Right forelimb (tissue), 1 donor: ENCODE measurements at regions not wholly inside any gene's neighbourhood (a gene's known extent, or its start where the extent isn't known, plus 50 kb on each side); places are given as distances from the start of the nearest gene placed in this dataset.
A peak's percentile ranks its signal among the peaks of the same experiment; 100 is the strongest.
"Not testable (repeated sequence)": the region's sequence is repeated elsewhere in the genome, so short reads cannot be mapped to it uniquely, and the experiment has no call there.

Experiments used
- DNase-seq: peaks from one replicate; pipeline ENCODE4 v3.0.0-alpha.2; 2018

DNA sequence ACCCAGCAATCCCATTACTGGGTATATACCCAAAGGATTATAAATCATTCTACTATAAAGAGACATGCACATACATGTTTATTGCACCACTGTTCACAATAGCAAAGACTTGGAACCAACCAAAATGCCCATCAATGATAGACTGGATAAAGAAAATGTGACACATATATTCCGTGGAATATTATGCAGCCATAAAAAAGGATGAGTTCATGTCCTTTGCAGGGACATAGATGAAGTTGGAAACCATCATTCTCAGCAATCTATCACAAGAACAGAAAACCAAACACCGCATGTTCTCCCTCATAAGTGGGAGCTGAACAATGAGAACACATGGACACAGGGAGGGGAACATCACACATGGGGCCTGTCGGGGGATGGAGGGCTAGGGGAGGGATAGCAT, 113.2 kb upstream of the PRSS1 start:
- DNase-seq: not testable (repeated sequence)

DNA sequence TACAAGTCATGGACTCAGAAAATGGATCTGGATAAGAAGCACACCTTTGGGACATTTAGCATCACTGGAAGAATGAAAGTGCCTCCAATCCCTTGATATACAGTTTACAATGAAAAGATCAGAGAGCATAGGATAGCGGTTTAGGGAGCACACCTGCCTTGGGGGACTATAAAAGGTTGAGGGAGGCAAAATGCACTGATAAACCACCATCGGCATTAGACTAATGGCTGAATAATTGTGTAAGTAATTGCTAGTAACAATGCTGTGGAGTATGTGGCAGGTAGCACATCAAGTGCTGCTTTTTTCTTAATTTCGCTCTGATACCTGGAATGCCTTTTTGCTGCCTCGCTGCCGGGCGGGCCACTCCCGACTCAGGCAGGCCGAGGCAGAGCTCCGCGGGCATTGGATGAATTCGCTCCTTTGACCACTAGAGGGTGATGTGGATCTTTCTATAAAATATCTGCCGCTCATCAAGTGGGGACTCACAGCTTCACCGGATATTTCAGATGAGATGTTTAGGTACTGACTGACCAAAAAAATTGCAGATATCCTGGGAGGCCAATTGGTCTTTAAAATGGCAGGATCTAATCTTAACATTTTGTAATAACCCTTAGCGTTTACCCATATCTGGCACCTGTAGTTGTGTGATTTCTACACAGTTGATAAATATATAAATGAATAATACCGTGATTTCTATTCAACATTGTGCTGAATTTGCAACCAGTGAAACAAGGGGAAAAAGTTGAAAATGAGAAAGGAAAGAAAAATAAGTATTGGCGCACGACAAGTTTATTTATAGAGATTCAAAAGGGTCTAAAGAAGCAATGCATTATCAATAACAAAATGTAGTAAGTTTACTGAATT, 116.8 kb upstream of the PRSS1 start:
- peak; percentile 55 for DNase-seq

DNA sequence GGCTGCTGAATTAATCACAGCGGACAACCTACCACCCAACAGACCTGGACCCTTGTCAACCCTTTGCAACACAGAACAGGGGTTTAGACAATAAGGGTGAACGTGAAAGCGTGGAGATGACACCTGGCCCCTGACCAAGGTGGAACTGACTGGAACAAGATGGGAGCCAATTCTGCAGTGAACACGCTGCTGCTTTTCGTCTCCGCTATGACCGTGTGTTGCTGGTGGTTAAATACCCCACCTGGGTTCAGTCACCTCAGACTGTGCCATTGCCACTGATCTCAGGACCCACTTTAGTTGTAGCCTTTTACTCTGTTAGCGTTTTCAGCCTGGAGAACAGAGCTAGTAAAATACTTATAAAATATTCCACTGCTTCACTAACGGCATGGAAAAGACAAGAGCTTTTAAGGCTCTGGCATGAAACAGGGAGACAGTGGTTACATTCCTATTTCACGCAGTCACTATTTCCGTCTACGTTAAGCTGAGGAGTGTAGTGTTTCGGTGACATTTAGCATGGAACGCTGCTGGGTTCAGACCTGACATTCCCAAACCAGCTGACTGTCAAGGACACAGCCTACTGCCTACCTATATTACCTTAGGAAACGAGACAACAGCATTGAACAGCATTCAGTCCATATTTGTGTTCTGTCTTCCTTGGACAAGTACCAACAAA, 119.5 kb upstream of the PRSS1 start:
- no peak for DNase-seq

DNA sequence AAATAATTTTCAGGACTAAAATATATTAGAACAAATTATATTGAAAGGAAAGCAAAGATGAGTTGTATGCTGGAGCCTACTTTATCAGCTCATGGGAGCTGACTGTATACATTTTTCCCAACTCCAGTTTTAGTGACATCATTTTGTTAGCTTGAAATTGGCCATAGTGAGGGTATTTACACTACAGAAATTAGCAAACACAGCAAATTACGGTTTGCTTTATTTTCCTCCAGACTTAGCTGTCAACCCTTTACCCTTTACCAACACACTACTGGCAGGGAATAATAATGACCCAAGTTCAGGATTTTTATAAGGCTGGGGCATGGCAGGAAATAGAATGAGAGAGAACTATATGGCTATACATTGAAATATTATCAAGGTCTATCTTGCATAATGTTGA, 120.3 kb upstream of the PRSS1 start:
- DNase-seq: no peak

DNA sequence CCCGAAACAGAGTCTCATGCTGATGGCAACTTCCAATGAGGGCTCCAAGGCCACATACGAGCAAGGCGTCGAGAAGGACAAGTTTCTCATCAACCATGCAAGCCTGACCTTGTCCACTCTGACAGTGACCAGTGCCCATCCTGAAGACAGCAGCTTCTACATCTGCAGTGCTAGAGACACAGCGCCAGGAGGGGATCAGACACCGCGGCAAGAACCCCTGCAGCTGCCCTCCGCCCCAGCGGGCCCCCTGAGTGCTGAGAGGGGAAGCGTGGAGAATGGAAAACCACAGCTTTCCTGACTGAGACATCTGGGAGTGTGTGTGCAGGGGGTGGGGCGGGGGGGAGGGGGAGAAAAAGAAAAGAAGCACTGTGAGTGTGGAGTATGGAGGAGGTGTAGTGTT, 122.0 kb upstream of the PRSS1 start:
- DNase-seq: not testable (repeated sequence)

DNA sequence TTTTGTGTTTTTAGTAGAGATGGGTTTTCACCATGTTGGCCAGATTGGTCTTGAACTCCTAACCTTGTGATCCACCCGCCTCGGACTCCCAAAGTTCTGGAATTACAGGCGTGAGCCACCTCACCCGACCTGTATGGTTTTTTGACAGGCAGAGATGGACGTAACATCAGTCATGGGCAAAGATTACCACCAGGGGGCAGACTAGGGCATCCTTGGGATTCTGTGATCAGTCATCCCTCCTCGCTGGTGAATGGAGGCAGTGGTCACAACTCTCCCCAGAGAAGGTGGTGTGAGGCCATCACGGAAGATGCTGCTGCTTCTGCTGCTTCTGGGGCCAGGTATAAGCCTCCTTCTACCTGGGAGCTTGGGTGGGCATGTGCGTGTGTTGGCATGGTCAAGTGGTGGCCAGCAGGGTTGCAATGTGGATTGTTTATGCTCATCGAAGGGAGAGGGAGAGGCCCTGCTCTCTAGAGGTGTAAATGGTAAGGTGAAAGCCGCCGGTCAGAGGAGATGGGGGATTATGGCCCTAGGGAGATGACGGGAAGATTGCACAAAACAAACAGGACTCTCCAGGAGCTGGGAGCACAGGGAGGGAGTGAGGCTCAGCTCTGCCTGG, 122.7 kb upstream of the PRSS1 start:
- no peak for DNase-seq

DNA sequence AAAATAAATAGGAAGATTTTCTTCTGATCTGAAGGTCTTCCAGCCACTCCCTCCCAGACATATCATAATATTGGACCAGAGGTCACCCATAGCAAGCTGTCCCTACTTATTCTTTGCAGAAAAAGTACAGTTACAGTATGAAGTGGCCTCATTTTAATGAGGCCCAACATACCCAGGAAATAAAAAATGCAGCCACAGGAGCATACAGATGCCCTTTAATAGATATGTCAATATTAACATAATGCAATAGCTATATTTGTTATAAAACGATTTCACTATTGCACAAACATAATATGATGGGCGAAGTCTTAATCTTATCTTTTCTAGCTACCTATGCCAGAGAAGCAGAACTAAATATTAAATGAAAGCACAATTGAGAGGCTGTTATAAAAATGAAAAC, 124.1 kb upstream of the PRSS1 start:
- not testable (repeated sequence) for DNase-seq

DNA sequence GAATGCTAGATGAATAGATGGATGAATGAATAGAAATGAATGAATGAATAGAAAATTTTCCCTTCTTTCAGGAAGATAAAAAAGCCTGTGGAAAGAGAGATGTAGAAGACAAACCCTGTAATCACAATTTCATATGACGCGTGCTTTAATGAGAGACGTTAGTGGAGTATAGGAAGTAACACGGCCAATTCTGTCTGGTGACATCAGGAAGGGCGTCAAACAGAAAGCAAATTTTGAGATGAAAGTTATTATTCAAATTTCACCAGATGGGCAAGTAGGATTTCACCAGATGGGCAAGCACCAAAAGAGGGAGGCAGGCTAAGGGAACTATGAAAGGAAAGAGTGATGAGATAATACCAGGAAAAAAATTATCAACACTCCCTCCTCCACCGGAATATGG, 128.9 kb upstream of the PRSS1 start:
- no peak for DNase-seq

DNA sequence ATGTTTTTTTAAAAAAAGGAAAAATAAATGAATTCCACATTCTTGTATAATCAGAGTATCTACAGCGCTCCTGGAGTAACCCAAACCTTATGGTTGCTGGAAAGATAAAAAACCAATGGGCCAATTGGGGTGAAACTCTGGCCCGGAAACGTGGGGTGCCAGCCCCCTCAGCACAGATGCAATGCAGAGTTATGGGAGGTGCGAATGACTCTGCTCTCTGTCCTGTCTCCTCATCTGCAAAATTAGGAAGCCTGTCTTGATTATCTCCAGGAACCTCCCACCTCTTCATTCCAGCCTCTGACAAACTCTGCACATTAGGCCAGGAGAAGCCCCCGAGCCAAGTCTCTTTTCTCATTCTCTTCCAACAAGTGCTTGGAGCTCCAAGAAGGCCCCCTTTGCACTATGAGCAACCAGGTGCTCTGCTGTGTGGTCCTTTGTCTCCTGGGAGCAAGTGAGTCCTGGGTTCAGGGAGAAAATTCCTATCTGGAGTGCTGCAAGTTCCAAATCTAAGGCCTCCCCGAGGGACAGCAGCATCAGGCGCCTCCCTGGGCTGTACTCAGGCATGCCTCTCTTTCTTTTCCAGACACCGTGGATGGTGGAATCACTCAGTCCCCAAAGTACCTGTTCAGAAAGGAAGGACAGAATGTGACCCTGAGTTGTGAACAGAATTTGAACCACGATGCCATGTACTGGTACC, 130.5 kb upstream of the PRSS1 start:
- DNase-seq: no peak

DNA sequence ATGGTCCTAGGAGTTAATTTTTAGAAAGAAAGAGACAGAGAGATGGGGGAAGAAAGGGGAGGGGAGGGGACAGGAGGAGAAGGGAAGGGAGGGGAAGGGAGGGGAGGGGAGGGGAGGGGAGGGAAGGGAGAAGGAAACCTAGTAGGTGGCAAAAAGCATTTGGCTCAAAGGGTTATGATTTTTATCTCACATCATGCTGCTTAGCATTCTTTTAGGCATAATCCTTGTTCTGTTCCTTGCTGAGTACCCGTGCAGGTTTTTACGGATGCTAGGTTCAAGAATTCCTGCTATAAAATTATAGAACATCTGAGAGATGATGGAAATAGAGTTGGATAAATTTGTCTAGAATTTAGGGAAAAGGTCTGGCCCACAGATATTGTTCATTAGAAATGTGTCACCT, 132.4 kb upstream of the PRSS1 start:
- DNase-seq: no peak

DNA sequence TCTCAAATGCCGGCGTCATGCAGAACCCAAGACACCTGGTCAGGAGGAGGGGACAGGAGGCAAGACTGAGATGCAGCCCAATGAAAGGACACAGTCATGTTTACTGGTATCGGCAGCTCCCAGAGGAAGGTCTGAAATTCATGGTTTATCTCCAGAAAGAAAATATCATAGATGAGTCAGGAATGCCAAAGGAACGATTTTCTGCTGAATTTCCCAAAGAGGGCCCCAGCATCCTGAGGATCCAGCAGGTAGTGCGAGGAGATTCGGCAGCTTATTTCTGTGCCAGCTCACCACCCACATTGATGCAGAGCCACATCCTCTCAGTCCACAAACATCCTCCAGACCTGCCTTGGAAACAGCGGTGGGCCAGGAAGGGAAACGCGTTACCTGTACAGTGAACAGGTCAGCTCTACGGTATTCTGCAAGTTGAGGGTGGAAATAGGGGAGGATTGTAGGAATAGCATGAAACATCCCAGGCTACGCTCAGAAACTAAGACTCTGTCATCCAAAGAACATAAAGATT, 133.1 kb upstream of the PRSS1 start:
- DNase-seq: no peak

DNA sequence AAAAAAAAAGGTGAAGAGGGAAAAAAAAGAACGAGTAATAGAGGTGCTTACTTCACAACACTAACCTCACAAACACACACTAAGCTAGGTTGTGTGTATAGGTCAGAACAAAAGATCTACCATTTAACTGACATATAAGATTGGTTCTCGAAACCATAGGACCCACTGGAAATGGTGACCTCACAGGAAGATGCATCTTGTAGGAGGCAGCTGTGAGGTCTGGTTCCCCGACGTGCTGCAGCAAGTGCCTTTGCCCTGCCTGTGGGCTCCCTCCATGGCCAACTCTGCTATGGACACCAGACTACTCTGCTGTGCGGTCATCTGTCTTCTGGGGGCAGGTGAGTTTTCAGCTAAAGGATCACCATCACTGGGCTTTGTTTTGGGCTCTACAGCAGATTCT, 133.8 kb upstream of the PRSS1 start:
- DNase-seq: no peak

DNA sequence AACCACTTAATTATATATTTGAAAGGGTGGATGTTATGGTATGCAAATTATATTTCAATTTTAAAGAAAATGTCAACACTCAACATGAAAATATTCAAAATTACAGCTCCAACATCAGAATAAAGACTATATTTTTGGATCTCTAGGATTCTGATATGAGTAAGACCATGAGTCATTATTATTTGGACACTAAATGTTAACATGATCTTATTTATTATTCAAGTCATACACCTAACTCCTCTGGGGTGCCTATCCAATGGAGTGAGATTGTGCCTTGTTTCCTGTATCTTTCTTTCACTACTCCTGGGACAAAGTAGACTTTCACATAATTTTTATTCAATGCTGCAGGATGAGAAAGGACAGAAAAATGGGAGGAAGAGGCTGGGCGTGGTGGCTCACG, 135.2 kb upstream of the PRSS1 start:
- no peak for DNase-seq

DNA sequence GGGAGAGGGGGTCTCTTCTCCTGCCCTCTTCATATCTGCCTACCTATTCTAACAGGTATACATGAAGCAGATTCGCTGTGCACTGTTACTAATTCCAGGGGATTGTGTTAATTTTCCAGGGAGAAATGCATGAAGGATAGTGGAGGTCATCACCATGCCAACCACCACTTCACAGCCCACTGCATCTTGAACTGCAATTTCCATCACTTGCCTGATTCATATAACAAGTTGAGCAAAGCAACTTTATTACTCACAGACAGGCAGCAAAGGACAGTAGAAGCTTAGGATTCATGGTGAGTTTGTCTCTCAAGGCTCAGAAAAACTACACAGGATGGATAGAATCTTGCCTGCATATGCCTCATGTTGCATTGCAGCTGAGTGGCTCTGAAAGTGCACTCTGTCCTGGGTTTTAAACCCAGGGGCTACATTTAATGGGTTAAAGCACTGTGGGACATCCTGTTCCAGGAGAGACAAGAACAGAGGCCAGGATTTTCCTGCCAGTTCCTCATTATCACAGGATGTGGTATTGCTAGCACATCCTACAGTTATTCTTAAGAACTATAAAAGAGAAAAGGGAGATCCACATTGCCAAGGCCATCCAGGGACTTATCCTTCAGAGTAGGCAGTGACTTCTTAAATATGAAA, 136.9 kb upstream of the PRSS1 start:
- no peak for DNase-seq

DNA sequence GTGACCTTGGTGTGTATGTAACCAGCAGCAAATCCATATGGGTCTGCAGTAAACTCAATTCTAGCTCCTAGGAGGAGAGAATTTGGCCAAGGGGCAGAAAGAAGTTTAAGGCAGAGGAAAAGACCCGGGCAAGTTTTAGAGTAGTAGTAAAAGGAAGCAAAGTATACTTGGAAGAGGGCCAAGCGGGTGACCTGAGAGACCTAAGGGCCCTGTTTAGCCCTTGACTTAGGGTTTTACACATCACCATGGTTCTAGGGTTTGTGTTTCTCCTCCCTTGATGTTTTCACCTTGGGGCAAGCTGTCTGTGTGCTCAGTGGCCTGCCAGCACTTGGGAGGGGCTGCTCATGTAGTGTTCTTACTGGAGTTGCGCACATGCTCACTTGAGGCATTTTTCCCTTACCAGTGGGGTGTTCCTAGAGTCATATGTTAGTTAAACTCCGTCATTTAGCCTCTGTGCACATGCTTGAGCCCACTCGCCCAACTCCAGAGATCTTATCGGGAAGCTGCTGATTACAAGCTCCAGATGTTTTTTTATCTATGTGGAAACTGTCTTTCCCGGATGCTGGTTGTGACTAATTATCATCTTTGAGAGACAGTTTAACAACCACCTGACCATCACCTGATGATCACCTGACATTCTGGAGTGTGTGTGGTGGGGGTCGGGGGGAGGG, 137.6 kb upstream of the PRSS1 start:
- no peak for DNase-seq

DNA sequence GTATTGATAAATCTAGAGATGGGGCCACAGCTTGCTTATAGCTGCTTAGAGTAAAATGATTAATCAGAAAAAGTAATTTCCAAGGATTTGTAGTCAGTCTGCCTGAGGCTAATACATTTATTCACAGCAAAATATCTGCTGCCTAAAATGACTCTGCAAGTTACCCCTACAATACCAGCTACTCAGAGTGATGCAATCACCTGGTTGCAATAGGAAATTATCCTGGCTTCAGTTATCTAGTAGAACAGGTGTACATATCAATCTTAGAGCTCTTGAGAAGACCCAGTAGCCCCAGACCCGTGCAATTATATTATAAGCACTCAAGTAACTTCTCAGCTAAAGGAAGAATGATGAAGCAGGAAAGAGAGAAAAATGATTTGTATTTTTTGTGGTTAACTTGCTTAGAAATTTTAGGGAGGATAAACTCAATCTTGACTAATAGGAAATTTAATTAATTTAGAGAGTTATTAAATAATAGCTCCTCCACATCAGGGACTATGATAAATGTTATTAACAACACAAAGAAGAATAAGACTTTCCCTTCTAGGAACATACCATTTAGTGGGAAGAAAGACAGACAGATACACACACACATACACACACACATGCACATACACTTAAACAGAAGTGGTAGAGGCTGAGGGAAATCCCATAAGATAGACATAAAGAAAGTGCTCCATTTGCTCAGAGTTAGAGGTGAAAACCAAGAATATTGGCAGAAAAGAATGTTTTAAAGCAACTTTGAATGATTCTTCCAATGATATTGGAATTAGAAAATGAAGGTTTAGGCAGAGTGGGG, 140.4 kb upstream of the PRSS1 start:
- DNase-seq: no peak

DNA sequence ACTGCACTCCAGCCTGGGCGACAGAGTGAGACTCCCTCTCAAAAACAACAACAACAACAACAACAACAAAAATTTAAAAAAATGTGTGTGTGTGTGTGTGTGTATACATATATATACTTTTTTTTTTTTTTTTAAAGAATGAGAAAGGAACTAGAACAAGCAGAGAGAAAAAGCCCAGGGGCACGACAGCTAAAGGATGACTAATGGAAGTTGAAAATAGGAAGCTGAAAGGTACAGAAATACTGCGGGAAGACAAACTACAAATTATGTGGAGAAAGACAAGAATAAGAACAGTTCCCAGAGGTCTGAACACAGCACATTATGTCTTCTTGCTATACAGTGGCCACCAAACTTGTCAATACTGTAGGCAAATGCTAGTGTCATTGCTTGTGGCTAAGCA, 141.9 kb upstream of the PRSS1 start:
- no peak for DNase-seq

DNA sequence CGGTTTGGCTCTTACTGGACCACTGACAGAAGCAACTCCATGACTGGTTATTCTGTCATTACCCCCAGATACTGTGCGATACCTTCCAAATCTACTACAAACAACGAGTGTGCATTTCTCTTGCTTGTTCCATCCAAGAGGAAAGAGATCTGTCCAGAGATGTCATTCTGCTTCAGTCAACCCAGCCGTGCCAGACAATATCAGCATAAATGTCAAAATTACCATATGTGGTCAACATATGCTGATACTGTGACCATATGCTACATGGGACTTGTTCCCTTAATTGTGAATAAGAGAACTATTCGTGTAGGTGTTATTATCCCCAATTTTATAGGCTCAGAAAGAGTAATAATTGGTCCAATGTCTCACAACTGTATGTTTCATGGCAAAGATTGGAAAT, 143.2 kb upstream of the PRSS1 start:
- no peak for DNase-seq

DNA sequence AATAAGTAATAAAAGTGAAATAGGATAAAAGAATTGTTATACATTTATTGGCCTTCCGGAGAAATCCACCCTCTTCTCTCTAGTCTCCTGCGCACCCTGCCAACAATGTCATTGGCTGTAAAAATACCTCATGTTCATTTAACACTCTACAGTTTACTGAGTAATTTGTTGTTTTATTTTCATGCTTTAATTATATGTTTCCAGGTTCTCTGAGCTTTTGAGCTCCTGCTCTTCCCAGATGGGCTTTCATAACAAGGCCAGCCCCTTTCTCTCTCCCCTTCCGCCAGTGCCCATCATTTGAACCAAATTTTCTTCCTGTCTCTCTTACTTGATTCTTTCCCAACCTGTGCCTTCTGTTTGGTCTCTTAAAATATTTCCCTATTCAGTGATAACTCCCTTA, 144.6 kb upstream of the PRSS1 start:
- no peak for DNase-seq

DNA sequence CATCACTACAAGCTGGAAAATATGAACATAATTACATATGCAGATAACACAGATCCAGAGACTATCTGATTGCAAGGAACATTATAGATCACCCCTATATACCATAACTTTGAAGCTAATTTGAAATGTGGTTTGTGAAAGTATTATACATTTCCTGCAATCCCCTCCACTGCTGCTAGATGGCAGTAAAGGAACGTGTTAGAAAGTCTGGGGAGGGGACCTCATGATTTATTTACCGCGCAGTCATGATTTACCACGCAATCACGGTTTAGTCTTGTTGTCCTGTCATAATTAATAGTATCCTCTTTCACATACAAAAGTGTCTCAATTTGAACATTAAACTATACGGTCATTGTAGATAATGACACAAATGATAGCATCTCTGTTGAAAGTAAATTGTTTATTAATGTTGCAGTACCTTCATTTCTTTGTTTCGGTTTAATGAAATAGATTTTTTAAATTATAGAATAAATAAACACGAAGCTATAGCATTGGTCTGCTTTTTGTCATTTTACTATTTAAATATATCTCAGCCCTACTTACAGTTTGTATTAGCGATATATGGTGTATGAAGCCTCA, 145.3 kb upstream of the PRSS1 start:
- no peak for DNase-seq

DNA sequence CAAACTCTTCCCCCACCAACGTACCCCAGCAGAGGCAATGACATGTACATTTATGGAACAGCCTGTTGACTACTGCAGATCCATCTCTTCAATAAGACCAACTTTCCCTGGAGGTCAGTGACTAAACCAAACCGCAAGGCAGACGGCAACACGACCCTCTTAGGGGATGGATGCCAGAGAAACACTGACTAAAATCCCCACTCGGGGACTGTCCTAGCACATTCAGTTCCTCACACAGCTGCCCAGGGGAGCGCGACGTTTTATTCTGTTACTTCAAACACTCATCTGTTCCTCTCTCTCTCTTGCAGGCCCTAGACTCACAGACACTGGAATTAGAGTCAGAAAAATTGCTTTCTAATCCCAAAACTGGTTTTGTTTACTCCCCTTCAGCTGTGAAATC, 146.5 kb upstream of the PRSS1 start:
- DNase-seq: no peak
